ENCODE measurements at regions not wholly inside any gene's neighbourhood (a gene's known extent, or its start where the extent isn't known, plus 50 kb on each side); places are given as distances from the start of the nearest gene placed in this dataset.

GRCh38 chrX:16451334-16451733, 198.6 kb upstream of the S100G start:
- no peak for DNase-seq

DNA sequence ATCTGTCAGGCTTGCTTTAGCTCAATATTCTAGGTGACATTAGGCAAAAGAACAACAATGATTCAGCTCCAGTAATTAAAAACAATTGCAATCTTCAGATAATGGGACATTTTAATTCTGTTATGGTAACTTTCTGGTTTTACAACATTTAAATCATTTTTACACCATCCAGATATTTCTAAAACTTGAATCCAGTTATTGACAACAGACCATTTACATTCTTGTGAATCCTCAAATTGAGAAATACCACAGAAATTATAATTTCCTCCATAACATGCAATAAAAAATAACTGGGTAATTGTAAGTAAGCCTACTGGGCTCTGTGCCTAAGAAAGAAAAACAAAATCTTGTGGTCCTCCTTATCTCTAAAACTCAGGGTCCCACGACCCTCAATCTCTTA, 195.0 kb upstream of the S100G start:
- DNase-seq: no peak

DNA sequence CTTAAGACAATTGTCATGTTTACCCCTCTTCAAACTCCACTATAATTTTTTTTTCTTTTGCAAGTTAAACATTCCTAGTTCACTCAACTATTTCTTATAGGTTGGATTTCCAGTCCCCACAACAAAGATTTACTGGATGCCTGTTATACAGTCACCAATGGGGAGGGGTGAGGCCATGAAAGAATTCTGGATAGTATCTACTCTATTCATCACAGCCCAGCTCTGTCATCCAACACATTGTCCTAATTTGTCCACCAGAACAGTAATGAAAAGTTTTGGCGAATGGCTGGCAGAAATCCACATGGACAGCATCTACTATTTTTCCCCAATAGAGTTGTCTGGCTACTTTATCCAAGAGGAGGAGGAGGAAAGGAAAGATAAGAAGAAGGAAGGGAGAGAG, 192.7 kb upstream of the S100G start:
- DNase-seq: no peak

GRCh38 chrX:16458208-16458607, 191.8 kb upstream of the S100G start:
- no peak for DNase-seq

- DNase-seq: no peak
Measured at GRCh38 chrX:16459008-16459407, 190.9 kb upstream of the S100G start.

GRCh38 chrX:16461968-16462367, 188.0 kb upstream of the S100G start:
- no peak for DNase-seq

GRCh38 chrX:16462912-16463311, 187.0 kb upstream of the S100G start:
- no peak for DNase-seq

GRCh38 chrX:16464369-16464768, 185.6 kb upstream of the S100G start:
- DNase-seq: no peak

DNA sequence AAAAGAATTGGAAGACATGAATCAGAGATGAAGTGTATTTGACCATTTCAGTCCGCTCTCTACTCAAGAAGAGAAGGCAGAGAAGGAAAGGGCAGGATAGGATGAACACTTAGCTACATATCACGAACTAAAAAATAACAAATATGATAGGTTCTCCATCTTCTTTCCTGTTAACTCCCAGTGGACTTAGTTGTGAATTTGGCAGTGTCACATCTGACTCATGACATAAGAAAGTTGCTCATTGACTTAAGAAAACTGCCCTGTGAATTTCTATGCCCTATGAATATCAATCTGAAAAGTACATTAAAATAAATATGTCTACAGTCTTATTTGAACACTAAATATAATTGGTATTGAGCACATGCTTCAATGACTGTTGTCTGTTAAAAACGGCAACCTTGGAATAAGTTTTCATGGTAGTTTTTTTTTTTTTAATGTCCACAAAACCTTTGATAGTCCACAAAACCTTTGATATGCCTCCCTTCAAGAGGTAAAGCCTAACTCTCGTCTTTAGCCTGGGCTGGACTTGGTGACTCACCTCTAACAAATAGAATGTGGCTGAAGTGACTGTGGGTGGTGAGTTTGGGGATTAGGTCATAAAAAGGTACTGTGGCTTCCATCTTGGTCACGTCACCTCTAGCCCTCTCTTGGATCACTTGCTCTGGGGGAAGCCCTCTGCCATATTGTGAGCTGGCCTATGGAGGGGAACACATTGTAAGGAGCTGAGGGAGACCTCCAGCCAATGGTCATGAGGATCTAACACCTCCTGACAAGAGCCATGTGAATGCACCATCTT, 184.7 kb upstream of the S100G start:
- DNase-seq: no peak

DNA sequence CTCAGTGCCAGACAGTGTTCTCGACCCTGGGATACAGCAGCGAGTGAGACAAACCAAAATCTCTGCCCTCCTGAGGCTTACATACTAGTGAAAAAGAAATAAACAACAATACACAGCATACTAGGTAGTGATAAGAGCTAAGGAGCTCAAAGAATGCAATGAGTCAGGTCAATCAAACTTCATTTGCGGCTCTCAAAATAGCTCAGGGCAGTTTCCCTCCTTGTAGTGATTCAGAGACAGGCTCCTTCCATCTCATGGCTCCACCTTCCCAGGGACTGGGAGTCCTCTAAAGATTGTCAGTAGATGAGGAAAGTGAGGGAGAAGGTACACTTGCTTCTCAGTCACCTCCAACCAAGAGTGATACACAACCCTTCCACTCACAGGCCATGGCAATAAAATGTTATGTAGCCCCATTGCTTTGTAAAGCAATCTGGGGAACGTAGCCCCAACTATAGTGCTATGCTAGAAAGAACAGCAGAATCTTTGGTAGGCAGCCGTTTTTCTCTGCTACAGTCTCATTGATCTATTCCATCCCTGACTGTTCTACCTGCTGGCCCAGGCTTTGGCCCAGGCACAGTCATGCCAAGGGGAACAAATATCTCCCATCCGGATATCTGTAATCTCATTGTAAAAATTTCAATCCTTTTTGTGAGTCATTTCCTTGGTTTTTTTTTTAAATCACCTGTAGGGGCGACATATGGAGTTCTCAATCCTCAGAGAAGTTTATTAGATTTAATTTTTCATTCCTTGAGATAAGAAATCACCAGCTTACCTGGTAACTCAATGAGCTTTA, 183.1 kb upstream of the S100G start:
- no peak for DNase-seq

DNA sequence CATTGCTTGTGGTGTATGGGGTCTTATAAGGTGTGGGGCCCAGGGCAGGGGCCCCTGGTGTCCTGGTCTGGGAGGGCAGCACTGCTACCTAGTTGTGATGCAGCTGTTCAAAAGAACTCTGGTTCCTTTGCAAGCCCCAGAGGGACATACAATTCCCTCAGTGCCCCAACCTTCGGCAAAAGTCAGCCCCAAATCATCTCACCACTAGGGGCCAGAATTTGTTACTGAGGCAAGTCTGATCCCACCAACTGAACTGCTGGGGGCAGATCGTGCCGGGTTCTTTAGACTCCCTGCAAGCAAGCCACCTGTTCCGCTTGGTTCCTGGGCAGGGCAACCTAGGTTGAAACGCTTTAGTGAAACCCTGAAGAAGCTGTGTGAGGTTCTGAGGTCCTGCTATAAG, 180.1 kb upstream of the S100G start:
- DNase-seq: no peak

DNA sequence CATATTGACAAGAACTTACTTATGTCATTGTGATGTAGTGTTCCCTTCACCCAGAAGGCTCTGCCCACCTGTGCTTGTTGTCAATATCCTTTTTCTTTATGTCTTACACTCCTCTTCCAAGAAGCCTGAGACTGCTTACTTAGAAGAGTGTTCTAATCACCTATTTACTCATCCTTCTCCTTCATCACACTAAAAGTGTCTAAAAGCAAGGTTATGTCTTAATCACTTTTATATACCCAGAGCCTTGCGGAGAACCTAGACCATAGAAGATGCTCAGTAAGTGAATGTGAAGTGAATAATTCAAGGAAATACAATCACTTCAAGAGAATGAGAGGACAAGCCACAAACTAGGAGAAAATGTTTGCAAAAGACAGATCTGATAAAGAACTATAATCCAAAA, 177.6 kb upstream of the S100G start:
- DNase-seq: no peak

GRCh38 chrX:16474511-16474910, 175.4 kb upstream of the S100G start:
- no peak for DNase-seq

DNA sequence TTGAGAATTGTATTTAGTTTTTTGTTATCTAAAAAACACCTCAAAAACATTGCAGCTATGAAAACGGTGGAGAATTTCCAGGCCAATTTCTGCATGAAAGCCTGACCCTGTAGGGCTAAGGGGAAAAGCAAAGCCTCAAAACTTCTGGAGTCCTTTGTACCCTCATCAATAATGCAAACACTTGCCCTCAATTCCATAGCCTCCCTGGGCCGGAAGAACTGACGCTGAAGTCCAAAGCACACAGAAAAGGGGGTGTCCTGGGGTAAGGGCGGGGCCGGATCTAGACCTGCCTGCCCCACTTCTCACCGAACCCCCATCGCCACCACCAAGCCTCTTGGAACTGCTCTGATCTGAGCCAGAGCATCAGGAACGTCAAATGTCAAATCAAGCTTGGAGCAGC, 173.9 kb upstream of the S100G start:
- no peak for DNase-seq

DNA sequence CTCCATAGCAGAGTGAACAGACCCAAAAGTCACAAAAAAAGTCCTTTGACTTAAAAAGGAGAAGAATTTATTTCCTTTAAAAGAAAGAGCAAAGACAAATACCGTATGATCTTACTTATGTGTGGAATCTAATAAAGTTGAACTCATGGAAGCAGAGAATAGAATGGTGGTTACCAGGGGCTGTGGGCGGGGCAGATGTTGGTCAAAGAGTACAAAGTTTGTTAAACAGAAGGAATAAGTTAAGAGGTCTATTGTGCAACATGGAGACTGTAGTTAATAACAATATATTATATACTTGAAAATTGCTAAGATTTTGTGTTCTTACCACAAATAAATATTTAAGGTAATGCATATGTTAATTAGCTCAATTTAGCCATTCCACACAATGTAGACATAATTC, 173.3 kb upstream of the S100G start:
- DNase-seq: no peak

- no peak for DNase-seq
Measured at GRCh38 chrX:16479206-16479869, 170.6 kb upstream of the S100G start.

DNA sequence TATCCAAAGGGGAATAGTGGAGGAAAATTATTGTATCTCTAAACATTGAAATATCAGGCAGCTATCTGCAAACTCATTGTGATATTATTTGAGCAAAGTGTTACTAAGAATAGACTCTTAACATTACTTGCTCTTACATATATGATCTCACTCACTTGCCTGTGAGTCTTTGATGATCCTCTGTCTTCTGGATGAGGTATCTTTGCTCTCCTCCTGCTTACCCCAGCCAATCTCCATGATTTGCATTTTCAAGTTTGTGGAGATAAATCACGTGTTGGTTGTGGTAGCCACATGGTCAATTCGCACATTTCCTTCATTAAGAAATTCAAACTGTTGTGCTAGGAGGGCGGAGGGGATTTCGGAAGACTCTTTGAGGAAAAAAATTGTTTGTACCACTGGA, 169.9 kb upstream of the S100G start:
- DNase-seq: no peak

DNA sequence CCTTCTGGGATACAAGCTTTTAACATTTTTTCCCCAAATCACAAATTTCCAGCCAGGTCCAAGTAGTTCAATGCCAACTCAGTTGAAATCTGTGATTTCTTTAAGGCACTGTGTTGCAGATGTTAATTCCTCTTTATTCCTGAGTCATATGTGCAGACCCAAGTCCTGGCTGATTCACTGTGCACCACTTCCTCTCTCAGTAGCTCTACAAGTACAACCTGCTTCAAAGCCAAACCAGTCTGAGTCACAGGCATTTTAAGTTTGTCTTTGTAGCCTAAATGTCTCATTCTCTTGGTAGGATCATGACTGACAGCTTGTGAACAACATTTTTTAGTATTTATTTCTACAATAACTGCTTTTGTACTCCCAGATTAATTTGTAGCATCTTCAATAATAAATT, 165.6 kb upstream of the S100G start:
- no peak for DNase-seq

GRCh38 chrX:16487620-16488385, 162.2 kb upstream of the S100G start:
- no peak for DNase-seq

- no peak for DNase-seq
Measured at GRCh38 chrX:16488959-16489358, 161.0 kb upstream of the S100G start.

GRCh38 chrX:16491461-16491860, 158.5 kb upstream of the S100G start:
- DNase-seq: no peak

DNA sequence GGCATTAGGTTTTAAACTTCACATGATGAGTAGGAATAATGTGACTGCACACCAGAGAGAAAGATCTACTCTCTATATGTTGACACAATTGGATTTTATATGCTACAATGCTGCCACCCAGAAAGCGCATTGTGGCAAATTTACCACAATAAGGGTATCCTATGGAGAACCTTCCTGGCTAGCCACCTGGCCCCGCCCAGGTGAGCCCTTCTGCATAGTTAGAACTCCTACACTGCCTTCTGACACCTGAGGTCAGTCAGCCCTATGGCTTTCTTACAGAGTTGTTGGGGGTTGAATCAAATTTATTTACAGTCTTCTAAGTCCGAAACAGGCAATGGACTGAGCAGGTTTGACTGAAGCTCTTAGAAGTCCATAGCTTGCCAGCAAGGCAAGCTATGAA, 153.8 kb upstream of the S100G start:
- DNase-seq: no peak

Data from activated gamma-delta T cell treated with Interleukin-2 at 50 U/mL for 16 hours (primary cell).